ENCODE measurements at regions not wholly inside any gene's neighbourhood (a gene's known extent, or its start where the extent isn't known, plus 50 kb on each side); places are given as distances from the start of the nearest gene placed in this dataset.

GRCh38 chr3:193861012-193861411 lies 268.0 kb downstream of the OPA1 start:
- Histone ChIP-seq H3K4me1 (ENCODE audit: control insufficient read depth in 4 of 4, insufficient read depth in 4 of 4, low read length in 3 of 4) (no peaks in the 10 kb centered on the region), H3K9me3 (ENCODE audit: control insufficient read depth in 4 of 4, low read length in 3 of 4) (no peaks in the 10 kb centered on the region), H3K36me3 (ENCODE audit: control insufficient read depth in 4 of 4, insufficient read depth in 3 of 4, low read depth in 1 of 4, low read length in 3 of 4) (no peaks in the 10 kb centered on the region), H3K27me3 (ENCODE audit: control insufficient read depth in 4 of 4, insufficient read depth in 4 of 4, low read length in 3 of 4) (no peaks in the 10 kb centered on the region), H3K27ac (ENCODE audit: low read depth in 1 of 2, low read length in 2 of 2) (no peak overlapping the region), H3K4me3 (ENCODE audit: low read depth in 1 of 3, low read length in 3 of 3) (no peak overlapping the region), H3K9ac (ENCODE audit: low read depth in 1 of 2, low read length in 2 of 2) (no peak overlapping the region)
- WGBS, result 81% methylated on average over 2 of the region's 2 CpGs
- TF ChIP-seq RAD21 (IDR thresholded peaks at IDR 0.05) (no peak), MAX (IDR thresholded peaks at IDR 0.05) (no peak), YY1 (IDR thresholded peaks at IDR 0.05) (no peak), CTCF (IDR thresholded peaks at IDR 0.05; ENCODE audit: low read depth, low read length, missing input control) (no peak), NR2F2 (IDR thresholded peaks at IDR 0.05) (no peak), FOXA2 (IDR thresholded peaks at IDR 0.05) (no peak), EGR1 (IDR thresholded peaks at IDR 0.05; ENCODE audit: low read depth in 2 of 2) (no peak)
- TF ChIP-seq, protein P1, sequence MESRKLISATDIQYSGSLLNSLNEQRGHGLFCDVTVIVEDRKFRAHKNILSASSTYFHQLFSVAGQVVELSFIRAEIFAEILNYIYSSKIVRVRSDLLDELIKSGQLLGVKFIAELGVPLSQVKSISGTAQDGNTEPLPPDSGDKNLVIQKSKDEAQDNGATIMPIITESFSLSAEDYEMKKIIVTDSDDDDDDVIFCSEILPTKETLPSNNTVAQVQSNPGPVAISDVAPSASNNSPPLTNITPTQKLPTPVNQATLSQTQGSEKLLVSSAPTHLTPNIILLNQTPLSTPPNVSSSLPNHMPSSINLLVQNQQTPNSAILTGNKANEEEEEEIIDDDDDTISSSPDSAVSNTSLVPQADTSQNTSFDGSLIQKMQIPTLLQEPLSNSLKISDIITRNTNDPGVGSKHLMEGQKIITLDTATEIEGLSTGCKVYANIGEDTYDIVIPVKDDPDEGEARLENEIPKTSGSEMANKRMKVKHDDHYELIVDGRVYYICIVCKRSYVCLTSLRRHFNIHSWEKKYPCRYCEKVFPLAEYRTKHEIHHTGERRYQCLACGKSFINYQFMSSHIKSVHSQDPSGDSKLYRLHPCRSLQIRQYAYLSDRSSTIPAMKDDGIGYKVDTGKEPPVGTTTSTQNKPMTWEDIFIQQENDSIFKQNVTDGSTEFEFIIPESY (IDR thresholded peaks at IDR 0.05), result no peak
- TF ChIP-seq, protein P2, sequence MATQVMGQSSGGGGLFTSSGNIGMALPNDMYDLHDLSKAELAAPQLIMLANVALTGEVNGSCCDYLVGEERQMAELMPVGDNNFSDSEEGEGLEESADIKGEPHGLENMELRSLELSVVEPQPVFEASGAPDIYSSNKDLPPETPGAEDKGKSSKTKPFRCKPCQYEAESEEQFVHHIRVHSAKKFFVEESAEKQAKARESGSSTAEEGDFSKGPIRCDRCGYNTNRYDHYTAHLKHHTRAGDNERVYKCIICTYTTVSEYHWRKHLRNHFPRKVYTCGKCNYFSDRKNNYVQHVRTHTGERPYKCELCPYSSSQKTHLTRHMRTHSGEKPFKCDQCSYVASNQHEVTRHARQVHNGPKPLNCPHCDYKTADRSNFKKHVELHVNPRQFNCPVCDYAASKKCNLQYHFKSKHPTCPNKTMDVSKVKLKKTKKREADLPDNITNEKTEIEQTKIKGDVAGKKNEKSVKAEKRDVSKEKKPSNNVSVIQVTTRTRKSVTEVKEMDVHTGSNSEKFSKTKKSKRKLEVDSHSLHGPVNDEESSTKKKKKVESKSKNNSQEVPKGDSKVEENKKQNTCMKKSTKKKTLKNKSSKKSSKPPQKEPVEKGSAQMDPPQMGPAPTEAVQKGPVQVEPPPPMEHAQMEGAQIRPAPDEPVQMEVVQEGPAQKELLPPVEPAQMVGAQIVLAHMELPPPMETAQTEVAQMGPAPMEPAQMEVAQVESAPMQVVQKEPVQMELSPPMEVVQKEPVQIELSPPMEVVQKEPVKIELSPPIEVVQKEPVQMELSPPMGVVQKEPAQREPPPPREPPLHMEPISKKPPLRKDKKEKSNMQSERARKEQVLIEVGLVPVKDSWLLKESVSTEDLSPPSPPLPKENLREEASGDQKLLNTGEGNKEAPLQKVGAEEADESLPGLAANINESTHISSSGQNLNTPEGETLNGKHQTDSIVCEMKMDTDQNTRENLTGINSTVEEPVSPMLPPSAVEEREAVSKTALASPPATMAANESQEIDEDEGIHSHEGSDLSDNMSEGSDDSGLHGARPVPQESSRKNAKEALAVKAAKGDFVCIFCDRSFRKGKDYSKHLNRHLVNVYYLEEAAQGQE (IDR thresholded peaks at IDR 0.05), result no peak
- DNase-seq (ENCODE audit: low spot score), result no peak

GRCh38 chr3:193862843-193863242 lies 269.8 kb downstream of the OPA1 start:
- DNase-seq (ENCODE audit: low spot score), result no peak
- no peak overlapping the region for H3K4me3 ChIP-seq (ENCODE audit: low read depth in 1 of 3, low read length in 3 of 3)
- no peaks in the 10 kb centered on the region for H3K27me3 ChIP-seq (ENCODE audit: control insufficient read depth in 4 of 4, insufficient read depth in 4 of 4, low read length in 3 of 4)
- H3K27ac ChIP-seq (ENCODE audit: low read depth in 1 of 2, low read length in 2 of 2), result no peak overlapping the region
- no peak overlapping the region for H3K9ac ChIP-seq (ENCODE audit: low read depth in 1 of 2, low read length in 2 of 2)
- no peaks in the 10 kb centered on the region for H3K9me3 ChIP-seq (ENCODE audit: control insufficient read depth in 4 of 4, low read length in 3 of 4)
- TF ChIP-seq SP1 (IDR thresholded peaks at IDR 0.05), result no peak
- no peaks in the 10 kb centered on the region for H3K4me1 ChIP-seq (ENCODE audit: control insufficient read depth in 4 of 4, insufficient read depth in 4 of 4, low read length in 3 of 4)
- 91% methylated on average over 4 of the region's 4 CpGs for WGBS
- no peaks in the 10 kb centered on the region for H3K36me3 ChIP-seq (ENCODE audit: control insufficient read depth in 4 of 4, insufficient read depth in 3 of 4, low read depth in 1 of 4, low read length in 3 of 4)

Data from liver (tissue), 8 donors.